Endometrial microvascular endothelial cells (primary cell): ENCODE measurements at regions not wholly inside any gene's neighbourhood (a gene's known extent, or its start where the extent isn't known, plus 50 kb on each side); places are given as distances from the start of the nearest gene placed in this dataset.
"Not testable (repeated sequence)": the region's sequence is repeated elsewhere in the genome, so short reads cannot be mapped to it uniquely, and the experiment has no call there.

Experiments used
- in situ Hi-C: cut with HindIII; loops from 2 replicates; pipeline ENCODE4 v1.10.0; 2017; ENCODE audit warnings: low sequenced_read_pairs, low pct_unique_long_range_greater_than_20kb; ENCODE audit errors: inconsistent ontology term

DNA sequence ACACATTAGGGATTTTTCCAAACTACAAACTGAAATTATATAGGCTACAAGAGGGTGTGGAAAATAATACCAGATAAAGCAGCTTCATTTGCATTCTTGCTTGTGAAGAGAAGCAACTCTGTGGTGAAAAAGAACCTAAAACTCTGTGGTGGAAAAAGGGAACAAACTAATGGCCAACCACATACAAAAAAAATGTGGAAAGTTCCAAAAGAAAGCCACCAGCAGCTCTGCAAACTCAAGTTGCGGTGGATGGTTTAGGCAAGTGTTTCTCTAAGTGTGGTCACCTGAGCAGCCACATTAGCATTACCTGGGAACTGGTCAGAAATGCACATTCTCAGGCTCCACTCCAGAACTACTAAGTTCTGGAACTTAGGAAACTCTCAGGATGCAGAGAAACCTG is 586.4 kb downstream of the ACTL7B start:
- in situ Hi-C loops, result no loop called here

DNA sequence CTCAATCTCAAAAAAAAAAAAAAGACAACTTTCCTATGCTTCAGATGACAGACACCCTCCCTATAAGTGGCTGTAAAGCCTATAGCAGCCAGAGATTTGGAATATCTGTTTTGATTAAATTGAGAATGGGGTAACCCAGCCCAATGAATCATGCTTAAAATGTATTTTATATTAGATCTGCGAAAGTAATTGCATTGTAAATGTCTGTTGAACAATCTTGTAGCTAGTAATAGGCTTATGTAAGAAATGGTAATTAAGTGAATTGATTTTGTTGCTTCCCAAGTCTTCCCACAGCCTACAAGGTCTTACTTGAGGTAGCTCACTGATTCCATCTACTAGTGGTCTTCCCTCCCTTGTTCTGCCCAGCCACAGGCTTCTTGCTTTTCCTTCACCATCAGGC is 590.7 kb downstream of the ACTL7B start:
- in situ Hi-C loops, result no loop called here

DNA sequence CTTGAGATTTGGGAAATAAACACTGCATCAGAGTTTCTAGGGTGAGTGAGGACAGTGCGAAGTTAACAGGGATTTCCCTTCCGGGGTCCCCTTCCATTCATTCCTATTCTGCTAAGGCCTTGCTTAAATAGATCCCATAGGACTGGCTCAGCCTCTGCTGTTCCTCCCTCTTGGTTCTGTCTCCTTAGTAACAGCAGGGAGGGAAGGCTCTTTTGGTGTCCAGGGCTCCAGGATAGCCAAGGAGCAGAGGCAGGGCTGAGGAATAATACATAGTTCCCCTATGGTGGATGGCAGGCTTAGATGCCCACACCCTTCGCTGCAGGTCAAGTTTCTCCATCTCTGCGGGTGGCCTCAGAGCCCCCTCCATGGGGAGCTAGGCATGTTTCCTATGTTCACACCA is 591.7 kb downstream of the ACTL7B start:
- in situ Hi-C loops, result no loop called here

DNA sequence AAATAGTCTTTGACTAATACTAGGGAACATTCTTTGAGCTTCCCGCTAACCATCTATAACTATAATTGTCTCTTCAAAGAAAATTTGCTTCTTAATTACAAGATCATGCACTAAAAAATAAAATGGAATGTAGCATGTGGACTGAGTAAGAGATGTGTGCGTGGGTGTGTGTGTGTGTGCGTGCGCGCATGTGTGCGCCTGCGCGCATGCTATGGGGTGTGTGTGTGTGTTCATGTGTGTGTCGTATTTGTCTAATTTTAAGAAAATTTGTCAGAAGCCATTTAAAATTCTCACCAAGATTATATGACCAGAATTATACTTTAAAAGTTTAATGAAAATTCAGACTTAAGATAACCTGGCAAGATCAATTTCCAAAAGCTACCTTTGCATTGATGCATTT is 593.0 kb downstream of the ACTL7B start:
- in situ Hi-C loops, result no loop called here

DNA sequence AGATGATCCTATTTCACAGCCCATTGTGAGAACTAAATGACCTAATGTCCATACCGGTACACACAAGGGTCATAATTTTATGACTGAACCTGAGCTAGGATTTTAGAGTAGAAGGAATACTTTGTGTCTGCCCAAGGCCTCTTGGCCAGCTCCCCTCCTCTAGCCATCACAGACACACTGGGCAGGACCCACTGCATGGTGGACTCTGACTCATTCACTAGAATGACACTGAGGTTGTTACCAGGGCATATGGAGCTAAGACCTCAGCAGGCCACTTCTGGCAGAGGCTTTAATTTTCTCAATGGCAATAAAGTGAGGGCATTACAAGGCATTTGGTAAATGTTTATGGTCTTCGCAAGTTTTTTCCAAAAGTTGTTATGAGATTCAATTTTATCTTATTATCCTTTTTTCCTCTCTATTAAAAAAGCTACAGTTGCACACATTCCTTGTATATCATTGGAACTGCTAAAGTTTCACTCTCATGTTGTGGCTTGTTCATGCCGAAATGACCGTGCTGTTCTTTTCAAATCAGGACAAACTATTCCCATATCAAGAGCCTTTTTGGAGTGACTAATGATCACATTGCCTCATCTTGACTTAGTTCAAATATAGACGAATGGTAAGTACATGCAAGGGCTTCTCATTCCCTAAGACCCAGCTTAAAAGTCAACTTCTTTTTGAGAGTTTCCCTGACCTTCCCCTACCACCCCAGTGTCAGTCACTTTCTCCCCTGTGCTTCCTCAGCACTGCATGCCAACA is 595.7 kb downstream of the ACTL7B start:
- in situ Hi-C loops, result no loop called here

DNA sequence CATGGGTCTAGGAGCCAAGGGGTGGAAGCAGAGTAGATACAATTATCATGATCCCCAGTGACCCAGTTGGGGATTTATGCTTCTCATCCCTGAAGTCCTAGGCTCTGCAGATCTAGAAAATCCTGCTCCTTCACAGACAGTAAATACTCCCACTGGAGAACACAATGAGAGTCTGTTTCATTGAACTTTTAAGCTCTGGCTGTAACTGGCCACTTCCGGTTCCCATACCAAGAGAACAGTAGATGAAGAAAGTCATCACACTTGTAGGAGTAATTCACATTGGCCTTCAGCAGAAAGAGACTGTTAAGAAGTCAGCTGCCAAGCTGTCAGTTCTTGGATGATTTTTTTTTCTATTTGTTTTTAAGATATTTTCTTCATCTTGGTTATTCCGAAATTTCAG is 597.1 kb downstream of the ACTL7B start:
- in situ Hi-C loops, result no loop called here

DNA sequence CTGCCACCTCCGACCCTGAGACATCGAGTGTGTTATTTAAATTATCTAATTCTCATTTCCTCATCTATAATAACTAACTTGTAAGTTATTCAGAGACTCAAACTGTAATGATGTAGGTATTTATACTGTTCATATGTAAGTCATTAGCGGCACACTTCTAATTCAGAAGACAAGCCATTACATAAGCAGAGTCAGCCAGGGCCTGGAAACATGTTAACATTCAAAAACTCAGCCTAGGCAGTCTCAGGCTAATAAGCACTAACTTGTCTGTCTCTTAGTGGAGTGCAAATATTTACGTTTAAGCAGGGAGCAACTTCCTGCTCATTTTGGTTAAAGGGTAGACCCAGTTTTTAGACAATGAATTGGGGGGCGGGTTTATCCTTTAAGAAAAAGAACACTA is 598.4 kb downstream of the ACTL7B start:
- in situ Hi-C loops, result no loop called here

DNA sequence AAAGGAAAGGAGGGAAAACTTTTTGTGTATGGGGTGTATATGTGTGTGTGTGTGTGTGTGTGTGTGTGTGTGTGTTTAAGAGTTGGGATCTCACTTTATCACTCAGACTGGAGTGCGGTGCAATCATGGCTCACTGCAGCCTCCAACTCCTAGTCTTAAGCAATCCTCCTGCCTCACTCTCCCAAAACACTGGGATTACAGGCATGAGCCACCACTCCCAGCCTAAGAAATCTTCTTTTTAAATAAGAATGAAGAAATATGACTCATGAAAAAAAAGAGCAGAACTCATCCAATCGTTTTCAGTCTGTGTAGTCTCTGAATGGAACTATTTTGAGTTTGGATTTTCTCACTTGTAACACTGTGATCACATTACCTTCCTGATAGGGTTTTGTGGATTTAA is 601.5 kb downstream of the ACTL7B start:
- in situ Hi-C loops, result no loop called here

DNA sequence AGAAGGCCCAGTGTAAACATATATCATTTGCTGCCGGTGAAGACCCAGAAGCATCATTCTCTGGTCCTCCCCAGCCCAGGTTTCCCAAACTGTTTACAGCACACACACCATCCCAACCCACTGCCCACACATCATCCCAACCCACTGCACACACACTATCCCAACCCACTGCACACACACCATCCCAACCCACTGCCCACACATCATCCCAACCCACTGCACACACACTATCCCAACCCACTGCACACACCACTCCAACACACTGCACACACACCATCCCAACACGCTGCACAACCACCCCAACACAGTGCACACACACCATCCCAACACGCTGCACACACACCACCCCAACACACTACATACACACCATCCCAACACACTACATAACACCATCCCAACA is 608.4 kb downstream of the ACTL7B start:
- in situ Hi-C loops, result not testable (repeated sequence)

DNA sequence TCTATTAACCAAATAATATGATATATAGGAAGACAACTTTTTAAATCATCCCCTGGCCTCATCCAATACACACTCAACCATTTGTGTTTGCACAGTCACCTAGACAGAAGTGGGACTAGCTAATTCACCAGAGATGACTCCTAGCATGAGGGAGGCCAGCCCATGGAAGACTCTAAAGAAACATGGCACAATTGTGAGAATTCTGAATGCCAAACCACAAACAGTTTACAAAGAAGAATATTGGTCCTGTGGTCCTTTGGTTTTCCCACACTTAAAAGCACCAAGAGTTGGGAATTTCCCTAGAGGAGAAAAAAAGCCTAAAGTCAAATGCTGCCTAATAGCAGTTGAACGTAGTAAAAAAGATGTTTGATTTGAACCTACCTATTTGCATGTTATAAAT is 609.9 kb downstream of the ACTL7B start:
- in situ Hi-C loops, result no loop called here

DNA sequence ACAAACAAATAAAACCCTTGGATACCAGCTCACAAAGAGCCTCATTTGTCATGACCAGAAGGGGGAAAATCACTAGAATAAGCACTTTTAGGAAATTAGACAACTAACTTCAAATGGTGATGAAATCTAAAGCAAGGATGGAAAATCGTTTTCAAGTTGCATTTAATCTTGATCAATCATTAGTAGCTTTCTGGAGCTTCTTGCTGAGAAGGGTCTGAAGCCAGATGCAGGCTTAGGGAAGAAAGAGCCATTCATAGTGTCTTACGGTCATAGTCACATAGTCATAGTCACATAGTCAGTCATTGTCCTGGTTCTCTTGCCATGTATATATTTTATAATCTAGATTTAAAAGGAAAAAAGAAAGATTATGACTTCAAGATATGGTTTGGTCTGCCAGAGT is 610.5 kb downstream of the ACTL7B start:
- in situ Hi-C loops, result no loop called here

DNA sequence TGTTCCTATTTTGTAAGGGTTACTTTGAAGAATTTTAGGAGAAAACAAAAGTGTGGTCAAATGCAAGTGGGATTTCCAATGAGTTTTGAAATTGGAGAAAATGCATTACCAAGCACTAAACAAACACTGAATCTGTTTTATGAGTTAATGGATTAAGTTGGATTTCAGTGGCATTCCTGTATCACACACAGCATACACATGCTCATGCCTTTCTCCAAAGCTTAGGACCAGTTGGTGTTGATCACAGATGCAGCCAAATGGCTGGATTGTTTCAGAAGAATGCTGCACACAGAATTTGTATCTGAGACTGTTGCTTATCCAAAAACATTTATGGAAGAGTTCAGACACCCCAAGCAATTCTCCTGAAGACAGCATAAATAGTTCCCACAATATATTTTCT is 611.1 kb downstream of the ACTL7B start:
- in situ Hi-C loops, result no loop called here

DNA sequence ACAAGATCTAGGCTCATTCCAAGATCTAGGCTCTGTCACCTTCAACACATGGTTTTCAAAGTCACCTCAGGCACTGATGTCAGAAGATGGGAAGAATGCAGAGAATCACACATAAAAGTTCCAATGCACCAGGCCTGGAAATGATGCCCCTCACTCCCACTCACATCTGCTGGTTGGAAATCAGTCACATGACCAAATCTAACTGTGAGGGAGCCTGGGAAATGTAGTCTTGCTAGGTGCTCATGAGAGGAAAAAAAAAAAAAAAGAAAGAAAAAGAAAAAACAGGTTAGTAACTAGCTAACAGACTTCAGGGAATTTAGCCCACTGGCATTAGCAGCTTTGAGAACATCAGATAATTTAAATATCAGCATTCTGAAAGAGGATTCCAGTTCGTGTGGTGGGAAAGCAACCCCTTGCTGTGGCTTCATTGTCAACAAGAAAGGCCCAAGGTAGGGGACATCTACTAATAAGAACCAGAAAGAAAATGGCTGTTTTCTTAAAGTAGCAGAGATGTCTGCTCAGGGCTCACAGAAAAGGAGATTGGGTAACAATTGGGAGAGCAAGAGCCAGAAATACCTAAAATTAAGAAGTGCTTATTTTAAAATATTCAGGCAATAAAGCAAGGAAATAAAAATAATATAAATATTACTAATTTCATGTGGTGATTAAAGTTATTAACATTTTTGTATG is 614.3 kb downstream of the ACTL7B start:
- in situ Hi-C loops, result no loop called here

DNA sequence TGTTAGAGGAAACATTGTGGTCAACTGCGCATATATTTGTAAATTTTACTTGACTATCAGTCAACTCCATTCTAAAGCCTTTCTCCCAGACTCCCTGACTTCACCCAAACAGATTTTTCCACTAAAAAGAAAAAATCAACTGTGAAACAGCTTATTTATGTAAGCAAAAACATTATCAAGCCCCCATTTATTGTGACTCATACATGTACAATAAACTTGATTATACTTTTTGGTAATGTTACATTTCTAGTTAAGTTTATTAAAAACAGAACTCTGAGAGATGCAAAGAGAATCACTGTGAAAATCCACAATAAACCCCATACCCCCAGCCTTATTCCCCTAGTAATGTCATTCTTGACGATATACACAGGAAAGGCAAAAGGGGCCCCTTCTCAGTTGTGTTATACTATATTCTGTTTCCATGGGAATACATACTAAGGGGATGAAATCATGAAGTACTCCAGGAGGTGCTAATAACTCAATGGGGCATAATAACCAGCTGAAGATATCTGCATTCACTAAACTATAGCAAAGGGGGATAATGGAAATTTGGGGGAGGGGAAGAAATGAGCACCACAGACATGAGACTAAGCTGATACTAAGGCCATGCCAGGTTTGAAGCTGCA is 616.0 kb downstream of the ACTL7B start:
- in situ Hi-C loops, result no loop called here

DNA sequence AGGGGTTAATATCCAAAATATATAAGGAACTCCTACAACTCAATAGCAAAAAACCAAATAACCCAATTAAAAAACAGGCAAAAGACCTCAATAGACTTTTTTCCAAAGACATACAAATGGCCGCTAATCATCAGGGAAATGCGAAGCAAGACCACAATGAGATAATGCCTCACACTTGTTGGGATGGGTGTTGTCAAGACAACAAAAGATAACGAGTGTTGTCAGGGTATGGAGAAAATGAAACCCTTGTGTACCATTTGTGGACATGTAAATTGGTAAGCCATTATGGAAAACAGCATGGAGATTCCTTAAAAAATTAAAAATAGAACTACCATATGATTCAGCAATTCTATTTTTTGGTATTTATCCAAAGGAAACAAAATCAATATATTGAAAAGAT is 620.2 kb downstream of the ACTL7B start:
- in situ Hi-C loops, result no loop called here

DNA sequence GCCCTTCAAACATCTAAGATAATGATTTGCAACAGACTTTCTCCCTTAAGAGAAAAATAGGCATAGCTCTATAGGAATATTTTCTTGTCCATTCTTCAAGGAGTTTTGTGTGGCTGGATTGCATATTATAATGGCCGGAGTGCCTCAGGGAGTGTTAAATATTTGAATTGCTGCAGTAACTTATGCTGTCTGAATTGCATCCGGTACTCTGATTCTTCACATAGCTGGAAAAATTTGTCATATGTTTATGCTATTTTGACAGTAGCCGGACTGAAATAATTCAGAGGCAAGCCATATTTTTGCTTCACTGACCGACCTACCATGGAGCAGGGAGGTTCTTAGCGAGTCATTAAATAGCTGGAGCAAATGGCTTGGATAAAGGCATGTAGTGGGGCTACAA is 621.0 kb downstream of the ACTL7B start:
- in situ Hi-C loops, result no loop called here

DNA sequence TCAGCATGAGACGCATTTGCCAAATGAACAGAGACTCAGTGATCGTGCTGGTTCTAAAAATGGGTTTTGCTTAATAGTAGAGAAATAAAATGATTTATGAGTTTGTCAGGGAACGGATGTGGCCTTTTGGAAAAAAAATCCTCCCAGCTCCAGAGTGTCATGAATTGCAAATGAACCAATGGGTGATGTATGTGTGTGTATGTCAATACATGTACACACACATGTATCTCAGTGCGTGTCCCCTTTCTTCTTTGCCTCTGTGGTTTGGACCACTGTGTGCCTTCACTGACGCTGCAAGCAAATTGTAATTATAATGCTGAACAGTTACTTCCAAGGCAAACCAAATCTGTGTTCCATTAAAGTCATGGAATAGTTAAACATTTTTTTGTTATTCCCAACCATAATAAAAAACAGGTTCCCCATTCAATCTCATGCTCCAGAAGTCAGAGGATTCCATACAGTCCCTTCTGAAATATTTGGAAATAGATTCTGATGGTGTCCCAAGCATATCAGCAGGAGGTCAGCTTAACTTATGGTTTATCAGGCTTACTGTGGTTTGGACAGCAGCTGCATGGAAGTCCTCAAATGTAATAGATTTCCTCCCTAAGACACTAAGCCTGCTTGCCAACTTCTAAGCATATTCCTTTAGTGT is 630.5 kb downstream of the ACTL7B start:
- in situ Hi-C loops, result no loop called here

DNA sequence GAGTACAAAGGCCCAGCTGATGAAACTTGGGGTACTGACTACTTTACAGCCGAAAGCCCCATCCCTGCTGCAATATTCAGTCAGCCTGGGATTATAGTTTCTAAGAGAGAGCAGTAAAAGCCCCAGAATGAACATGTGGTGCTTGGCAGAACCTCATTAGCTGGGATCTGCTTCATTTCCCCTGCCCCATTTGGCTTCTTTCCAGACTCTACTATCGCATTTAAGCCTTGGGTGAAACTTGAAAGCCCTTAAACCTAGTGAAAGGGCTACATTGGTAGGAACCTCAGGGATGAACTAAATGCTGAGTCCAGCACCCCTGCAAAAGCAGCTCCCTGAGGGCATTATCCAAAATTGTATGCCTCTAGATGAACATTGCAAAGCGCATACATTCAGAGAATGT is 631.1 kb downstream of the ACTL7B start:
- in situ Hi-C loops, result no loop called here

DNA sequence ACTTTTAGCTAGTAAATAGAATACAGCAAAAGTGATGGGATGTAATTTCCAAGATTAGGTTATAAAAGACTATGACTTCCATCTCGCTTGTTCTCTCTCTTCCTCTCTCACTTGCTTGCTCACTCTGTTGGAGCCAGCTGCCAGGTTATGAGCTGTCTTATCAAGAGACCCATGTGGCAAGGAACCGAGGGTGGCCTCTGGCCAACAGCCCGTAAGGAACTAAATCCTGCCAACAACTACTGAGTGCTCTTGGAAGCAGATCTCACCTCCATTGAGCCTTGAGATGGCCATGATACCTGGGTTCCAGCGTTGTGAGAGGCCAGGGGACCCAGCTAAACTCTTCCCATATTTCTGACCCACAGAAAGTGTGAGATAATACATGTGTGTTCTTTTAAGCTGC is 636.1 kb downstream of the ACTL7B start:
- in situ Hi-C loops, result no loop called here
